ENCODE measurements at regions not wholly inside any gene's neighbourhood (a gene's known extent, or its start where the extent isn't known, plus 50 kb on each side); places are given as distances from the start of the nearest gene placed in this dataset.

GRCh38 chr3:127452321-127452821, 138.2 kb downstream of the TPRA1 start:
- Histone ChIP-seq H3K4me3 (no peak overlapping the region), H3K27me3 (peaks cover 37% of the 10 kb centered on the region), H3K27ac (no peak overlapping the region), H3K9me3 (replicated peaks in 1 of 3) (no peaks in the 10 kb centered on the region), H3K36me3 (replicated peaks in 1 of 2) (no peaks in the 10 kb centered on the region), H3K4me1 (replicated peaks in 1 of 2) (peaks cover 6 to 19% of the 10 kb centered on the region in 2 donors)
- 71 to 86% (median 82%) methylated on average over 5 to 7 of the region's 7 CpGs for WGBS, 4 donors
- TF ChIP-seq POLR2A (IDR thresholded peaks at IDR 0.05): no peak
- TF ChIP-seq, protein P1, sequence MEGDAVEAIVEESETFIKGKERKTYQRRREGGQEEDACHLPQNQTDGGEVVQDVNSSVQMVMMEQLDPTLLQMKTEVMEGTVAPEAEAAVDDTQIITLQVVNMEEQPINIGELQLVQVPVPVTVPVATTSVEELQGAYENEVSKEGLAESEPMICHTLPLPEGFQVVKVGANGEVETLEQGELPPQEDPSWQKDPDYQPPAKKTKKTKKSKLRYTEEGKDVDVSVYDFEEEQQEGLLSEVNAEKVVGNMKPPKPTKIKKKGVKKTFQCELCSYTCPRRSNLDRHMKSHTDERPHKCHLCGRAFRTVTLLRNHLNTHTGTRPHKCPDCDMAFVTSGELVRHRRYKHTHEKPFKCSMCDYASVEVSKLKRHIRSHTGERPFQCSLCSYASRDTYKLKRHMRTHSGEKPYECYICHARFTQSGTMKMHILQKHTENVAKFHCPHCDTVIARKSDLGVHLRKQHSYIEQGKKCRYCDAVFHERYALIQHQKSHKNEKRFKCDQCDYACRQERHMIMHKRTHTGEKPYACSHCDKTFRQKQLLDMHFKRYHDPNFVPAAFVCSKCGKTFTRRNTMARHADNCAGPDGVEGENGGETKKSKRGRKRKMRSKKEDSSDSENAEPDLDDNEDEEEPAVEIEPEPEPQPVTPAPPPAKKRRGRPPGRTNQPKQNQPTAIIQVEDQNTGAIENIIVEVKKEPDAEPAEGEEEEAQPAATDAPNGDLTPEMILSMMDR (IDR thresholded peaks at IDR 0.05): no peak
- no peak for DNase-seq
- intact Hi-C loops (cut with DNase I): loop anchor here (10.0 kb wide), 4 partner anchors 458 to 928 kb away; partner anchors contain the start of genes CHST13 (in 1 of the 2) and PLXNA1 (in 1 of the 2)

- Histone ChIP-seq H3K36me3 (replicated peaks in 1 of 2) (no peaks in the 10 kb centered on the region), H3K9me3 (replicated peaks in 1 of 3) (no peaks in the 10 kb centered on the region), H3K27me3 (peaks cover 30% of the 10 kb centered on the region), H3K4me1 (replicated peaks in 1 of 2) (peaks cover 6 to 12% of the 10 kb centered on the region in 2 donors), H3K27ac (no peak overlapping the region), H3K4me3 (no peak overlapping the region)
- intact Hi-C loops (cut with DNase I): loop anchor here (10.0 kb wide), 4 partner anchors 457 to 927 kb away; partner anchors contain the start of genes CHST13 (in 1 of the 2) and PLXNA1 (in 1 of the 2)
- 78 to 88% (median 85%) methylated on average over 3 to 4 of the region's 4 CpGs for WGBS, 4 donors
- no peak for DNase-seq
- TF ChIP-seq POLR2A (IDR thresholded peaks at IDR 0.05): no peak
- TF ChIP-seq, protein P1 (IDR thresholded peaks at IDR 0.05): no peak
Measured at GRCh38 chr3:127451321-127451720, 139.2 kb downstream of the TPRA1 start.

- TF ChIP-seq POLR2A (IDR thresholded peaks at IDR 0.05): no peak
- TF ChIP-seq, protein P1 (IDR thresholded peaks at IDR 0.05): no peak
- Histone ChIP-seq H3K27me3 (peaks cover 22% of the 10 kb centered on the region), H3K4me3 (no peak overlapping the region), H3K4me1 (replicated peaks in 1 of 2) (peaks cover 0 to 2% of the 10 kb centered on the region in 2 donors), H3K9me3 (replicated peaks in 1 of 3) (no peaks in the 10 kb centered on the region), H3K36me3 (replicated peaks in 1 of 2) (no peaks in the 10 kb centered on the region), H3K27ac (no peak overlapping the region)
- DNase-seq: peak in 1 of 7 donors; percentile 0
- WGBS, 4 donors: 82 to 93% (median 88%) methylated on average over 6 to 8 of the region's 8 CpGs
- intact Hi-C loops (cut with DNase I): loop anchor here (10.0 kb wide), 4 partner anchors 456 to 926 kb away; partner anchors contain the start of genes CHST13 (in 1 of the 2) and PLXNA1 (in 1 of the 2)
Measured at GRCh38 chr3:127450331-127450730, 140.2 kb downstream of the TPRA1 start.

DNA sequence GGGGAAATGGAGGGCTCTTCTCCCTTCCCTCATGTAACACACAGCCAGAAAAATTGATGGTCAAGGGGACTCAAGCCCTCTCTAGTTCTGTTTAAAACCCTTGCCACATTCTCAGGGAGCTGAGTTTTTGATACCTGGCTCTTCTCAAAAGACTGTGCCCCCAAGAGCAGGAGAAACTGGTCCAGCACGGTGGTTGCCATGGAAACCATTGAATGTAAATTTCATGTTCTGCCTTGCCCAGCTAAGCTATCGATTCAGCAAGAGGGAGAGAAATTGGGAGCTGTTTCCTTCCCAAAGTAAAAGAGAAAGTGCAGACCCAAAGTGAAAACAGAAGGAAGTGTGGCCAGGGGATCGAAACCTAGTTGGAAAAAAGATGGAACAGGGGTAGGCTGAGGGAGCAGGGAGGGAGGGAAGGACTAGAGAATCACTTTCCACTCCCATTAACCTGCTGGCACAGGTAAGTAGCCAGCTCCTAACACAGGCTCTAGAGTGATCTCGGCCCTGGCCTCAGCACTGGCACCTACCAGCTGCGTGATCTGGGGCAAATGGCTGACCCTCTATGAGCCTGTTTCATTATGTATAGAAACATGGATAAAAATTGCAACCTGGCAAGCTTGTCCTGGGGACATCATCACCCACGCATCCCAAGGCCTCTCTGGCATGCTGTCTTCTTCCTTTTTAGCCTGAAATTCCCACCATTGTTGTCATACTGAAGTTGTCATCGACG, 140.9 kb downstream of the TPRA1 start:
- no peak for DNase-seq

More for the DNA sequence above, 140.9 kb downstream of the TPRA1 start:
- no peaks in the 10 kb centered on the region for H3K36me3 ChIP-seq (replicated peaks in 1 of 2)
- TF ChIP-seq, protein P1 (IDR thresholded peaks at IDR 0.05): no peak
- no peak for TF ChIP-seq POLR2A (IDR thresholded peaks at IDR 0.05)
- peaks cover 17% of the 10 kb centered on the region for H3K27me3 ChIP-seq
- H3K27ac ChIP-seq: no peak overlapping the region
- intact Hi-C loops (cut with DNase I): loop anchor here (10.0 kb wide), 4 partner anchors 455 to 925 kb away; partner anchors contain the start of genes CHST13 (in 1 of the 2) and PLXNA1 (in 1 of the 2)
- 63 to 72% (median 70%) methylated on average over 8 of the region's 8 CpGs for WGBS, 4 donors
- no peaks in the 10 kb centered on the region for H3K9me3 ChIP-seq (replicated peaks in 1 of 3)
- no peak overlapping the region for H3K4me3 ChIP-seq
- H3K4me1 ChIP-seq (replicated peaks in 1 of 2): no peaks in the 10 kb centered on the region
